Activated CD8-positive, alpha-beta memory T cell treated with anti-CD3 and anti-CD28 coated beads, Interleukin-2, amount 50 U/mL, for 4 hours (primary cell): ENCODE measurements at regions not wholly inside any gene's neighbourhood (a gene's known extent, or its start where the extent isn't known, plus 50 kb on each side); places are given as distances from the start of the nearest gene placed in this dataset.

Experiments
- DNase-seq: peaks from one replicate; pipeline ENCODE4 v3.0.0-alpha.2; 2020

GRCh38 chr18:39913672-39914366, 2041.2 kb upstream of the PIK3C3 start:
- DNase-seq = no peak

- no peak for DNase-seq
Measured at GRCh38 chr18:39911716-39912115, 2043.3 kb upstream of the PIK3C3 start.

- no peak for DNase-seq
Measured at GRCh38 chr18:39909706-39910105, 2045.3 kb upstream of the PIK3C3 start.

- no peak for DNase-seq
Measured at GRCh38 chr18:39886136-39886535, 2068.9 kb upstream of the PIK3C3 start.

DNA sequence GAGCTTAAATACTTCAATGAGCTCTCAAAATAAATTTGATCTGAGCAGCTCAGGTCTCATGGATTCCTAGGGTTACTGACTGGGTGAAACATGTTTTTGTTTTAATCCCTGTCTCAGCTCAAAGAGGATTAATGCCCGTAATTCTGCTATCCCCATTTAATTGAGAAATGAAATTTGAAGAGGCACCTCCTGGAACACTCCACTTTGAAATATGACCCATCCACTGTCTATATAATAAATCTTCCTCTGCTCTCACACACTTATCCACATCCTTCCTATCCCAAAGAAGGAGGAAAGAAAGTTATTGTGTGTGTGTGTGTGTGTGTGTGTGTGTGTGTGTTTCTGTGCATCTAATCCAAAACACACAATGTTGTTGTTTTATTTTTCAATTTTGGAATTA, 2082.4 kb upstream of the PIK3C3 start:
- no peak for DNase-seq

GRCh38 chr18:39871961-39872360, 2083.1 kb upstream of the PIK3C3 start:
- DNase-seq = no peak

DNA sequence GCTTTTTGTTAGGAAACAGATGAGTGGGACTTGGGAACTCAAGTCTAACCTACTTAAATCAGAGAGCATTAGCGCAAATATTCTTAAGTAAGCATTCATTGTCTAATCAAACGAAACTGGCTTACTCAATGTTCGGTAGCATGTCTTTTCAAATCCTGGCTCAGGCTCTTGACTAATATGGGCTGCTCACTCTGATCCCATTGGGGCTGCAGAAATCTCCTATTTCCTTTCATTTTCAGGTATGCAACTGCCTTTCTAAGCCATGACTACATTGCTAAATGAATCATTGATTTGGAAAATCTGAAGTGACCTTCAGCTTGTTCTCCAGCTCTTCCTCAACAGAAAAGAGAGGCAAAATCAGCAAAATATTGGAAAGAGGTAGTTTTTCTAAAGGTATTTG, 2084.4 kb upstream of the PIK3C3 start:
- no peak for DNase-seq

DNA sequence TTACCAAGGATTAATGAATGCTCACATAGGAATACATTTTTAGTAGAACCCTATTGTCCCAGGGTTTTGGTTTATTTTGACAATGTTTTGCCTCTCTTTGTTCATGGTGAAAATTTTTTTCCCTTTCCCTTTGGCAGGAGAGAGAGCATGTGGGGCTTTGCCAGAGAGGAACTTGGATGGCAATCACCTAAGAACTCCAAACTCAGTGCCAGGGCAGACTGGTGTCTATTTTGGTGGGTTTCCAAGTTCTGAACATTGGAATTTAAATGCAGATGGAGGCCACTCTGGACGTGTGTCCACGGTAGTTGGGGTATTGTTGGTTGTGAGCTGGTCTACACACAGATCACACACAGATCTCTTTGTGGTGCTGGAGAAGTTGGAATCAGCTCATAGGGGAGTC, 2091.1 kb upstream of the PIK3C3 start:
- DNase-seq = no peak

GRCh38 chr18:39862341-39862740, 2092.7 kb upstream of the PIK3C3 start:
- DNase-seq = no peak

- DNase-seq = no peak
Measured at GRCh38 chr18:39854291-39854690, 2100.7 kb upstream of the PIK3C3 start.

DNA sequence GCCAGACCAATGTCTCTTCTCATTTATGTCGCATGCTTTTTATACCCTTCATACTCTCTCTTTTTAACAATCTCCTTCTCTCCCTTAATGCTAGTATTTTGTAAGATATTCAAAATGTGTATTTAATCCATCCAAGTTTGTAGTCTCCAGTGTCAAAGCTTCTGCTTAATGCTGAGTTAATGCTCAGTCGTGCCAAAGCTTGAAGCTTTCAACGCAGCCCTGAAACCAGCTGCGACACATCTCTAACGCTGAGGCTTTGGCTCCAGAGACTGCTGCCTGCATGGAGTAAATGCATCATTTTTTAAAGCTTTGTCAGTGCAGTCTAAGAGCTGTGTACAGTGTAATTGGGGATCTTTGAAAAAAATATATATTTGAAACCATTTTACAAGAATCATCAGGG, 2108.8 kb upstream of the PIK3C3 start:
- DNase-seq = no peak

DNA sequence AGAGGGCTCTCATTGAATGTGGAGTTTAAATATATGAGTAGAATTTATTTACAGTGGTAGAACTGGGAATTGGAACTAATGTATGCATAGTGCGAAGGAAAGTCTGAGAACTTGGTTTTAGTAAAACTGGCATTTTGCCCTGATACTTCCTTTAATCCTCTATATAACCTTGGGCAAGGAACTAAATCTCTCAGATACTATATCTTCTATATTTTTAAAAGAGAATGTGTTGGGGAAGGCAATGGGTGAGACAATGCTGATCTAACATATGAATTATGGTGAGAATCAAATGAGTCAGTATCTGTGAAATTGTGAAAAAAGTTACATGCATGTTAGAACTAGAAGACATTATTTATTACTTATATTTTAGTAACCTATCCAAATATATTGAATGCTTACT, 2109.4 kb upstream of the PIK3C3 start:
- DNase-seq = no peak

GRCh38 chr18:39845106-39845505, 2109.9 kb upstream of the PIK3C3 start:
- no peak for DNase-seq

- no peak for DNase-seq
Measured at GRCh38 chr18:39843546-39843945, 2111.5 kb upstream of the PIK3C3 start.

- DNase-seq = no peak
Measured at GRCh38 chr18:39842366-39842914, 2112.6 kb upstream of the PIK3C3 start.

DNA sequence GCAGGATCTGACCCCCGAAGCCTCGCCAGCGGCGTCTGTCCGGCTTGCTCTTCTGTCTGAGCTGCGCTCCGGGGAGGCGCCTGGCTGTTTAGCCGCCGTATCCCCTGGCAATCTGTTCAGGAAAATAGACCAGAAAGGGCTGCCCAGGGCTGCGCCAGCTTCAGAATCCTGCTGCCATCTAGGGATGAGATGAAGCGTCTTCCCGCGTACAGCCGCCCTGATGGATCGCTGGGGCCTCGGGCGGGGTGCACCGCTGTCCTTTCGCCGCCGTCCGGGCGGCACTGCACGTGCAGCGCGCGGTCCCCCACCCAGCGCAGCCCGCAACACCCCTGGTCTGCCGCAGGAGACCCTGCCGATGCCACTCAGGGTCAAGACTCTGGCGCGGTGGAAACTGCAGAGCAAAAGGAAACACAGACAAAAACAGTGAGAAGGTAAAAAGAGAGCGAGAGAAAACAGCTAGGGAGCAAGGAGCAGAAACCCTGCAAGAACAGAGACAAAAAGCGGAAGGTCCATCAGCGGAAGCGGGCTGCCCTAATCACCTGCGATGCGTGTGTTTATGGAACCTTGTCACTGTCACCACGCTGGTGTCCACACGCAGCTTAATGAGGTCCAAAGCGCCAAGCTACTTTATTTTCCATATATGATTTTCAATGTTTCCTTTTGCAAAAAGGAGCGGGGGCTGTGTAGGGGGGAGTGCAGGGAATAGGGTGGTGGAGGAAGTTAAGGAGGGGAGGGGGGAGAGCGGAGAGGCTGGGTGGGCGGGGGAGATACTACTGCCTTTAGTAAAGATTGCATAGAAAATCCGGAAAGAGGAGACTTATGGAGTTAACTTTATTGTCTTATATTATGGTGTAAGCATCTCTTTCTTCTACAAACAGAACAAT, 2113.3 kb upstream of the PIK3C3 start:
- no peak for DNase-seq

DNA sequence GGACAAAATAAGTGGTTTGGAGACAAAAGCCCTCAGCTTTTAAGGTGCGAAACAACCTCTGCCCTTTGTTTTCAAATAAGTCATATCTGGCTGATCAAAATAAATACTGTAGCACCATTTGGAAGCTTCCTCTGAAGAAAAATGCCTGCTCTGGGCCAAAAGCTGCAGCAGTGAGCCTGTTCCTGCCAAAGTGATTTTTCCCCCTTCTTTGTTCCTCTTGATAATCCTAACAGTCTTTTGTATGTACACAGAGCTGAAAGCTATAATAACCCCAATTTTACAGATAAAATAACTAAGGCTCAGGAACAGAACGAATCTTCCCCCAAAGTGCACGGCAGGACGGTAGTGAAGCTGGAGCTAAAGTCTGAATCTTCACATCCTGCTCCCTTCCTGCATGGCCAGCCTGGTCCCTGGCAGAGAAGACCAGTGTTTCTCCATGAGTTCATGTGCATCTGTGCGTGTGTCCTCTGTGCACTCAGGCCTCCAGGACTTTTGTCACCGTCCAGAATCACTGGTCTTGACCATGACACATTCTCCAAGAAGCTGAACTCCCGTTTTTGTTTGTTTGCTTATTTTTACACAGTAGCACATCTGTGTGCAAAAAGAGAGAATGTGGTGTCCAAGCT, 2114.1 kb upstream of the PIK3C3 start:
- DNase-seq = no peak

GRCh38 chr18:39840406-39840805, 2114.6 kb upstream of the PIK3C3 start:
- no peak for DNase-seq

GRCh38 chr18:39839782-39840181, 2115.3 kb upstream of the PIK3C3 start:
- DNase-seq = no peak

DNA sequence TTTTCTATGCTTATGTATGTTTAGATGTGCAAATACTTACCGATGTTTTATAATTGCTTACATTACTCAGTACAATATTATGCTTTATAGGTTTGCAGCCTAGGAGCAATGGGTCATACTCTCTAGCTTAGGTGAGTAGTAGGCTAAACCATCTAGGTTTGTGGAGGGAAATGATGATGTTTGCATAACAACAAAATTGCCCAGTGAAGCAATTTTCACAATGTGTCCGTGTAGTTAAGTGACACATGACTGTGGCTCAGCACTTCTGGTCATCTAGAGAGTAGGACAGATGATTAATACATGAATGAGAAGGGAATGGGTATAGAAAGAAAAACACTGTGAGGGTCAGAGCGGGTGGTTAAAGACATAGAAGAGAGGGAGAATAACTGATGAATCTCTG, 2116.2 kb upstream of the PIK3C3 start:
- DNase-seq = no peak

DNA sequence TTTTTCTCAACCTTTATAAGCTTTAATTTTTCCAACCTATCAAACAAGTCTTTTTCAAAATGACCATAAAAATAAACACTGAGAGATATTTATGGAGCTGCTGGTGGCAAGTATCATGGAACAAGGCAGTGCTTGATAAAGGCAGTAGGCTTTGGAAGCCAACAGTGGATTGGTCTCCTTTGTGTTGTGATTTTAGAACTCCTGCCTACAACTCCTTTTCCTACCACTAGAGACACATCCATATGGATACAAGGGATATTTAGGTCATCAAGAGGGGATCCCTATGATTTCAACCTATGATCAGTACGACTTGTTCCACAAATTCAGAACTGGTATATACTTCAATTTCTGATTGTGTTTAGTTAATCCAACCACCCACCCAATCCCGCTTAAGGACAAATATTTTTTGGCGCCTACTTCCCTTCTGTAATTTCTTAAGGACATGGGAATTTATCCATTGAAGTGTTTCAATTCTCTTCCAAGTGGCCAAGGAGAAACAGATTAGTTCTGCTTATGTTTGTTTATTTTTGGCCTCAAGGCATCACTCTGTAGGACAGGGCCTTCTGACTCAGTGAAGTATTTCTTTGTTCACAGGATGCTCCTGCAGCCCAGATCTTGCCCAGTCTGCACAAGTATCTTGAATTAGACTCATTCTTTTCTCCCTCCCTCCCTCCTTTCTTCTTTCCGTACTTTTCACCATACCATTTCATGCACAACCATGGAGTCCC, 2119.6 kb upstream of the PIK3C3 start:
- DNase-seq = no peak

- no peak for DNase-seq
Measured at GRCh38 chr18:39834636-39835035, 2120.4 kb upstream of the PIK3C3 start.
